Stimulated activated CD4-positive, alpha-beta T cell treated with anti-CD3 and anti-CD28 coated beads, Interleukin-4, amount 100 ng/mL, for 24 hours (primary cell): ENCODE measurements at regions not wholly inside any gene's neighbourhood (a gene's known extent, or its start where the extent isn't known, plus 50 kb on each side); places are given as distances from the start of the nearest gene placed in this dataset.

Experiments
- DNase-seq: peaks from one replicate; pipeline ENCODE4 v3.0.0-alpha.2; 2020

DNA sequence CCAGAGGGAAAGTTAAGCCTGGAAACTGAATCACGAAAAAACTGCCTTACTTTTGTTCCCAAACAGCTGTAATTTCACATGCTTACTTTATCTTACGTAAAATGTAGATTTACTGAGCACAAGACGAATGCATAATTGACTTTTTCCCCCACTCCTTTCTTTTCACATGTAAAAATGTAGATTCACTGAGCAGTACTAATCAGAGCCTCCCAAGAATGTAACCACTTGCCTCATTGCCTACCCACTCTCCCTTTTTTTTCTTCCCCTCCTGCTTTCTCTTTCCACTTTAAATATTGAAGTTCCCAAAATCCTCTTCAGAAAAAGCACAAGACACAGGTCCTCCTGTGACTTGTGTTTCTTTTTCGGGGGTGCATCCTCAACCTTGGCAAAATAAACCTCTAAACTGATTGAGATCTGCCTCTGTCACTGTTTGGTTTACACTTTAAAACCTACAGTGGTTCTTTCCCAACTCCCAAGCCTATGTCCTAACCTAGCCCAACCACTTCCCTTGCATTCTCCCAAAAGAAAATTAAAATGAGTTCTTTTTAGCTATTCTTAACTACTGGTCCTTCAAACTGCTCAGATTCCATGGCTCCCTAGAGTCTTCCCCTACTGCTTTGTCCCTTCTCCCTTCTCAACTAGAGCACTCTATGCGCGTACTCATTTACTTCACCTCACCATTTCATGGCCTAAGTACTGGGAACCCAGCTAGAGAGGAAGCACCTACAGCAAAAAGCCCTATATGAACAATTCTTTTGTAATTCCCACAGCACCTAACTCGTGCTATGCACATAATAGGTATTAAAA, 236.6 kb upstream of the MKLN1 start:
- DNase-seq, result no peak

DNA sequence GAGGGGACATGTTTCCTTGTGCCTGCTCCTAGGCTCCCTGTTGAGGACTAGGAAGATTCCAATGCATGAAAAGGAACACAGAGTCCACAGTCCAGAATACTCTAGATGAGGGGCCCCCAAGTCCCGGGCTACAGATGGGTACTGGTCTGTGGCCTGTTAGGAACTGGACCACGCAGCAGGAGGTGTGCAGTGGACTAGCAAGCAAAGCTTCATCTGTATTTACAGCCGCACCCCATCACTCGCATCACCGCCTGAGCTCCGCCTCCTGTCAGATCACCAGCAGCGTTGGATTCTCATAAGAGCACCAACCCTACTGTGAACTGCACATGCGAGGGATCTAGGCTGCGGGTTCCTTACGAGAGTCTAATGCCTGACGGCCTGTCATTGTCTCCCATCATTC, 233.0 kb upstream of the MKLN1 start:
- no peak for DNase-seq

DNA sequence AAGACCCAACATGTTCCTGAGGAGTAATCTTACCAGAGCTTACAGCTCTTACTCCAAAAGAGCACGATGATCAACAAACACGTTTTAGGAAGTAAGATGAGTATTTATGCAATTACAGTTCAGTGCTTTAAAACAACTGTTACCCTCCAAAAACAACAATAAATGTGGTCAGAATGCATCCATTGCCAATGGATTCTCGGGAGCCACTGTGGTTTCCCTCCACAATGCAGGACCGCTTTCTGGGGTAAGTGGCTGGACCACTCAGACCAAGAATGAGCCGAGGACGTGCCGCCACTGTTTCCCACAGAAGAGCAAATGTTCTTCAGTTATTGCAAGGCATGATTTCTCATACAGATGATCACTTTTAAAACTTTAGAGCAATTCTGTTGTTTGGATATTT, 232.3 kb upstream of the MKLN1 start:
- DNase-seq, result no peak

DNA sequence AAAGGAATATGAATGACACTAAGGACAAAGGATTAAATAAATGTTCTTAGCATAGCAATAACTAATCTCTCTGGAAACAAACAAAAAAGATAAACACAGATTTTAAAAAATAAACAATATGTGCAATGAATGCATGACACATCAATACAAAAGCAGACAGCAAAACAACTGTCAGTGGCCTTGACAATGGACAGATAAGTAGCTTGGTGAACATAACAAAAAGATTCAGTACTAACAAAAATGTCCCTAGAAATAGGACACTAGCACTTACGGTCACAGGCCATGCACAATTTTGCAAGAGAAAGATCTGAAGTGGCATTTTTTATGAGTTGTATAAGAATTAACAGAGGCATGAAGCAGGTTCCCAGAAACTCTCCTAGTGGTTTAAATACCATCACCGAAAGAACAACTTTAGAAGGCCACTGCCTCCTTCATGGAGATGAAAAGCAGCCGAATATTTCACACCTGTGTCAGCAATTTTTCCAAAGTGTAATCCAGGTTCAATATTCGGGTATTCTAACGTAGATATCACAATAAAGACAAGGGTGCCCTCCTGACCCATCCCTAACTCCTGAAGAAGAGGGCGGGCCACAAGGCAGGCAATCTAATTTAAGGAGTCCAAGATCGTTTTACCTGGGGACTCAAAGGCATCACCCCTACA, 231.3 kb upstream of the MKLN1 start:
- DNase-seq, result no peak

DNA sequence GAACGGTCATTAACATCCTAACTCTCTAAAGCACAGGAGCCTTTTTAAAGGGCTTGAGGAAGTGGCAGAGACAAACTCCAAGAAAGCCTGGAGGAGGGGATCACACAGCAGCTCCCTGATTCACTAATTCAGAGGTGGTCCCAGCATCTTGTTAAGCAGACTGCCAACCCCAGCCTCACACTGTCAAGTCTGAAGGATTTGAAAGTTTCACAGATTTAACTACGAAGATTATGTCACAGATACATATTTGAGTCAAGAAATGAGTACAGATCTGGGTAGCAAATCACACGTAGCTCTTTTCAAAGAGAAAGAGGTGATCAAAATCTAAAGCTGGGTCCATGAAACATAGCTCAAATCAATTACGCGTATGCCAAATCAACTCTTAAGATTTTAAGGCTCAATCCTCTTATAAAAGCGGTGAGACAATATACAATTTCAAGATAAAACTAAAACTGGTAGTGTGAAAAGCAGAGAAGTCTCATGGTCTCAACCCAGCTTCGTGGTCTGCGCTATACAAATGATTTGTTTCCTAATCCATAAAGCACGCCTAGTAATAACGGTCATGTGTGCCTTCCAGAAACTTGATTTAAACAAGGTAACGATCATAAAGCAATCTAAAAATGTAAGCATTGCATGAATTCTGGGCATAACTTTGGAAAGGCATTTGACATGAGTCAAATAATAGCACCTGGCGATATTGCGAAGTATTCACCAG, 229.9 kb upstream of the MKLN1 start:
- DNase-seq, result no peak

DNA sequence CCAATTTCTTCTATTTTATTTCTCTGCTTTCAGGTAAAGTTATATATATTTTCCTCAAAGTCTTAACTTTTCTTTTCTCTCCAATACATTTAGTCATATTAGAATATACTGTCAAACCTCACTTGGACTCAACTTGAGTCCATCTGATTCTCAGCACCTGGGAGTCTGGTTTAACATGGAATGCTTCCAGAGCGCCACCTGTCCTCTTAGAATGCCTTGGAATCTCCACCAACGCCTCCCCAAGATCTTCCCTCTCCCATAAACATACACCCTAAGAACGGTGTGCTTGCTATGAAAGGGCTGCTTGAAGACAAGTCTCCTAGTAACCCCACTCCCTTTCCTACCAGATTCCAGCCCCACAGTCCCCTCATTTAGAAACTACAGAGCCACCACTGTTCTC, 229.1 kb upstream of the MKLN1 start:
- no peak for DNase-seq

DNA sequence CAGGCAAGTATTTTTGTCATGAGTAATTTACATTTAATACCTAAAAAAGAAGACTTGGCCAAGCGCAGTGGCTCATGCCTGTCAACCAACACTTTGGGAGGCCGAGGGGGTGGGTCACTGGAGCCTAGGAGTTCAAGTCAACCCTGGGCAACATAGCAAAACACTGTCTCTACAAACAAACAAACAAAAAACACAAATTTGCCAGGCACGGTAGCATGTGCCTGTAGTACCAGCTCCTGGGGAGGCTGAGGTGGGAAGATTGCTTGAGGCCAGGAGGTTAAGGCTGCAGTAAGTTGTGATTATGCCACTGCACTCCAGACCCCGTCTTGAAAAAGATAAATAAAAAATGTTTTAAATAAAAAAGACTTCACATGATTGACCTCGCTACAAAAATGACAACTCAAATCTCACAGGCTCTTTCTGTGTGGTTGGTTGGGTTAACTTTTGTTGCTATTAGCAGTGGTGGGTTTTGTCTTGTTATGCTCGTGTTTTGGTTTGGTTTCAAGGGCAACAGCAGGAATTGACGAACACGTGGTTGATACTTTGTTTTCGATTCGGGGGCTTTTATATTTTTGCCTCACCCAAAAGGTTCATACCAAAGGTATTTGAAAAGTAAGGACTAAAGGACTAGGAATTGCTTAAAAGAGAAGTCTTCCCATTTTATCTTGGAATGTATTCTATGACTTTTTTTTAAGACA, 227.2 kb upstream of the MKLN1 start:
- DNase-seq, result no peak

DNA sequence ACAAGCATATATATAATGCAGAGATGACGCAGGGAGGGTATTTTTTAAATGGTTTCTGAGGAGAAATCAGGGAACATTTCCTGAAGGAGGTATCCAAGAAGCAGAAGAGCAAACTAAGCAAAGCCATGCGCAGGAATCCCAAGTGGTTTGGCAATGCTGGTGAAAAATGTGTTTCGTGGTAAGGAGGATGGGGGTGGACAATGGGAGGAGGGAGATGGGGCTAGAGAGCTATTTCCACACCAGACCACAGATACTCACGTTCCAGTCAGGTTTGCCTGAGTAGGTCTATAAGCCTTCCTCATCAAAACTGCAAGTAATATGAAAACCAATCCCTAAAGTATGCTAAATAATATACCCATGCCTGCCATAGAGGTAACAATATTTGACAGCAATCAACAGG, 223.7 kb upstream of the MKLN1 start:
- DNase-seq, result no peak

DNA sequence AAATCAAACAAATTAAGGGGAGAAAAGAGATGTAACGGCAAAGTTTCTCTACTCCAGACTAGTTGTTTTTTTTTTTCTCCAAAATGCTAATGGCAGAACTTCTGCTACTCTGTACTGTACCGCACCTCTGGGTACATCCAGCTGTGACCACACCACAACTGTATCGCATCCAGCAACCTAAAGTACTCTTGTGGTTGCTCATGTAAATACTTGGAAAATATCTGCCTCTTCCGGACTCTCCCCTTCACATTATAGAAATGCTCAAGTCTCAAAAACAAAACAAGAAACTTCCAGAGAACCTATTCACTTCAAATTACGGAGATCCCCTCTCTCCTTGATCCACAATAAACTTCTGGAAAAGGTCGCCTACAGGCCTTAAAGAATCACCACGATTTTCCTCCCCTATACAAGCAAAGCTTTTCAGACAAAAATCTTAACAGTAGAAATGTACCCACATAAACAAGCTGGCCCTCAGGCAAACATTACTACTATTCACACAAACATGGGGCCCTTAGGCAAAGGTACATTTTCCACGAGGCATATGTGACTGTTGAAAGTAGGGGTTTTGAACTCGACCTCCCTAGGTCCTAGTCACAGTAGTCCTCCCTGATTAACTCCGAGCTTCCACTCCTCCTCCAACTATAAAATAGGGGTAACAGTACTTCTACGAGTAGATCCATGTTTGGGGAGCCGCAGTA, 222.9 kb upstream of the MKLN1 start:
- DNase-seq, result no peak

DNA sequence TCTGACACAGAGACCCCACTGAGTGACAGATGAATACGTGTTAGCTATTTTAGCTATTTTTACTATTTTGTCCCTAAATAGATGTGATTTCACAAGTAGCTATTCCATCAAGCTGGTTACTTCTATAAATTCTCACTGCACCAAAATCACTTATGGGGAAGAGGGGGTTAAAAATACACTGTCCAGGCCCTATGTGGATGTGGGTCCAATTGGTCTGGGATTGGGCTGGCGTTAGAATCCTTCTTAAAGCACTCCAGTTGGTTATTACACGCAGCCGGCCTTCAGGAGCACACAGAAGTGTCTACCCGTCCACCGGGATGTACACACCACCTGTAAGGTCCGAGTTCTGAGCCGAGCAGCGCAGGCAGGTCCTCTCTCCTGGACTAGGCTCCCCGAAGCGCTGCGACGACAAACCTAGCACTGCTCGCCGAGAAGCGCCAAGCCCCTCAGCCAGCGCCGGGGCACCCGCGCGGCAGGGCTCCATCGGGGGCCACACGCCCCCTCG, 222.3 kb upstream of the MKLN1 start:
- no peak for DNase-seq

DNA sequence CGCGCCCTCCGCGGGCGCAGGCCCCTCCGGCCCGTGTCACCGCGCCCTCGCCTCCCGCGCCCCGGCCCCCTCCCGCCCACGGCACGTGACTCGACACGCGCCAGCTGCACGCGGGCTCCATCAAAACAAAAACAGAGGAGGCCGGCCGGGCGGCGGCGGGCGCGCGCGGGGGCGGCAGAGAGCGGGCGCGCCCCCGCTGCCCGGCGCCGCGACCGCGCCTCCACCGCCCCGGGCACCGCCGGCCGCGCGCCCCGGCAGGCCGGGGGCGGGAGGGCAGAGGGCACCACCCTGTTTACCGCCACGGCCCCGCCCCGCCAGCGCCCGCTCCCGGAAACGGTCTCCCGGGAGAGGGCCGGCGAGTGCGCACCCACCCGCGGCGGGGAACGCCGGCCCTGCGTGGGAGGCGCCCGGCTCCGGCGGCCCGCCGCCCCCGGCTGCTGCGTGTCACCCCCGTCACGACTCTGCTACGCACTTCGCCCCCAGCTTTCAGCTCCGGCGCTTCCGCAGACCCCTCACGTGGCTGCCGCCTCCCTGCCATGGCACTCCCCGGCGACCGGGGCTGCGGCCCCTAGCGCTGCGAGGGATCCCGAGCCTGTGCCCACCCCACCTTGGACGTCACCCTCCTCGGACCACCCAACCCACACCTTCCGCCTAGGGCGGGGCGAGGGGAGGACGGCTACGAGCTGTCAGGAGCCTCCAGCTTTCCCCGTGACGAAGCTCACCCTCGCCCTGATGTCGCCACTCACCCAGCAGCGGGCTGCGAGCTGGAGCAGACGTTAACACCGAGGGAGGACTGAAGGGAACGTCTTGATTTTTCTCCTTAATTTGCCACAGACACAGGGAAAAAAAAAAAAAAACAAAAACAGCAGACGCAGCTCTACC, 221.6 kb upstream of the MKLN1 start:
- DNase-seq, result peak; percentile 77

DNA sequence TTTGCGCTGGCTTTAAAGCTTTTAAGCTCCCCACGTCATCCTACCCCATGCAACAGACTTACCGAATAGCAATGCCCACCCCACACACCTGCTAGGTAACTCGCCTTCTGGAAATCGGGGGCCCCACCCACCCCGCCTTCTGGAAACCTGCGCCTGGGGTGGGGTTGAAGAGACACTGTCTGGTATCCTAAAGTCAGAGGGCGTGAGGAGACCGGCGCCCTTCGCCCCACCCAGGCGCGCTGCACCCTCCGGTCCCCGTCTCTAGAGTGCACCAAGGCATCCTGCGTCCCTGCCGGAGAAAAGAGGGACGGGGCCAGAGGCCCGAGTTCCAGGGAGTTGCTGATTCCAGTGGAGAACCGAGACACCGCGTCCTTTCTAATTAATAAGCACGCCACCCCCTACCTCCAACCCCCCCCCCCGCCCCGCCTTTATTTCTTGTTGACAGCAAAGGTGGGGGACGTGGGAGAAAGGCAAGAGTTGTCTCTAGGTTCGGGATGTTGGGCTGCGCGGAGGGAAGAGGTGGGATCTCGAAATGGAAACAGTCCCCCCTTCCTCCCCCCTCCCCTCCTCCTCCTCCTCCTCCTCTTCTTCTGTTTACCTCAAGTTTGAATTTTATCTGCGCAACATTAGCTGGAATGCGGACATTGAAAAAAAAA, 220.9 kb upstream of the MKLN1 start:
- DNase-seq, result peak; percentile 54

DNA sequence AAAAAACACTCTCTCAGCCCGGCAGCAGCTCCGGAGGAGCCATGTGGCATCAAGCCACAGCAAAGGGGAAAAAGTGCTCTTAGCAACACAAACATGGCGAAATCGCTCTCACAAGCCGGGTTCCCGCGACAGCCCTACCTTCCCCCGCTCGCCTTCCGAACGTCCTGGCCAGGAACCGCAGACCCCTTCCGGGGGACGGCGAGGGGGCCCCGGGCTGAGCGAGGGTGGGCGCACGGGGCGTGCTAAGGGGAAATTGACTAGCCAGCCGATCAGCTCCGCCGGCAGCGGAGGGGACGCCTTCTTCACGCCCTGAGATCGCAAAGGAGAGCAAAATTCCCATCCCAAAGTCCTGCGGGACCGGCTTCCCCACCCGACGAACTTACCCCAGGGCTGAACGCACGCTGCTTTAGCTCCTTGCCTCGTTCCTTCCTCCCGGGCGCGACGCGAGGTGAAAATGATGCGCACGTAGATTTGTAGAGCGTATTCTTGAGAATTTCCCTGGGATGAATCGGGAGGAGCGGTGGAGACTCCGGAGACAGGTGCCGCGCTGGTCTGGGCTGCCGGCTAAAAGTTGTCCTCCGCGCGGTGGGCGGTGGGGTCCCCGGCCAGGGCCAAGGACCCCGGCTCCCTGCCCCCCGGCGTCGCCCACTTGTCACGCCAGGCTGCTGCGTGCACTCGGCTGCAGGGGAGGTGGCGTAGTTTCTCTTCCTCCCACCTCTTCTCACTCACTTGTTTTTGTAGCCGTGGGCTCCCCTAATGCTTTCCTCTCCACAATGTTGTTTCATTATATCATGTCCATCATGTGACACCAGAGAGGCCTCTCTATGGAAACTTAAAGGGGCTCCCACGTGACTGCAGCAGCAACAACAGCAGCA, 220.1 kb upstream of the MKLN1 start:
- DNase-seq, result peak; percentile 80

DNA sequence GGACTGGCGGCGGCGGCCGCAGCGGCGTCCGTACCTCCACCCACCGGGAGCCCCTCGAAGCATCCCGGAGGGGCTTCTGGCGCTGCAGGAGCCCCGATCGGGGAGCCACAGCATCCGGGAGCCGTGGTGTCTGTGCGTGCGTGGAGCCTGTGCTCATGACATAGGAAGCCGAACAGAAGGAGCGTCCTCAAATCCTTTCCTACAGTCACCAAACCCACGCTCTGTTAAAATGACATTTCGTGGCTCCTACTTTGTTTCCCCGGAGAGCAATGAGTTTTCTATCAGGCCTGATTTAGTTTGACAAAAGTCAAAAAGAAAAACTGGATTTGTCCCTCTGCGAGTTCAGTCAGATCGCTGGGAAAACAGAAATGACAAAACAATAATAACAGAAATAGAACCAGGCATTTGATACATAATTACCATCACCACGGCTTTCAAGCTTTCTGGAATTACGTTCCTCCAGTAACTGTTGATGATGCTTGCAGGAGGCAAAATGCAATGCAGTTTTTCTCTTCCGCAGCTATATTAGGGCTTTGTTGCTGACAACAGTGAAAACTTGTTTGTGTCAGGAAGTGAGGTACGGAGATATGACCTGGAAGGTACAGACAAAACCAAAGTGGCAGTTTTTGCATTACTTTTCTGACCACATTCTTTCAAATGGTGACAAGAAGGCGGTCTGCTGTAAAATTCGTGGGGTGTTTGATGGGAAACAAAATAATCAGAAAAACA, 219.3 kb upstream of the MKLN1 start:
- peak; percentile 43 for DNase-seq

DNA sequence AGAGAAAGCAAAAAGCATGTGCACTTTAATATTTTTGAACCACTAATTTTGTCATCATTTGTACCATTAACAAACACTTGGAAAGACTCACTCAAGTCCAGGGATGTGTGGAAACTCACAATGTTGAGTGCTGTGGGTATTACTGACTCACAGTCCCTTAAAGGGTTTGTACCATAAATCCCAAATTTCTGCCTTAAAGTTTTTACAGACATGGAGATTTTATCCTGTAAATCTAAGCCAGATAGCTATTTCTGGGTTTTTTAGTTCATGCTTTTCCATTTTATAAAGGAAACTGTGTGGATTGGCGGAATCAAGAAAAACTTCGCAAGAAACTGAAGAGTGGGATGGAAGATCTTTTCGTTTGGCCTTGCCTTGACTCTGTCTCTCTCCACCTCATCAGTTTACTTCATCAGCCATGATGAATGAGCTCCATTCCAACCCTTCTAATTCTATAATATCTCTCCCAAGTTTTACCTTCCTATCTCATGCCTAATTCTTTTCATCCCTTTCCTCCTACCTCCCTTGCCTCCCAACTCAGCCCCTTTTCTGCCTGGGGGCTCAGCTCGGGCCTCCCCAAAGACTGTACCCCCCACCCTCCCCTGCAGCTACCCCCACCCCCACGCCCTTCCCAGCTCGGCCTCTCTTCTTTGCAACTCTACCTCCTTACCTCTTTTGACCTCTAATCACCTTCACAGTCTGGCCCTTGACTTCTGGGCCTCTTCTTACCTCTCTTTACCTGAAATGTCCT, 218.5 kb upstream of the MKLN1 start:
- no peak for DNase-seq

DNA sequence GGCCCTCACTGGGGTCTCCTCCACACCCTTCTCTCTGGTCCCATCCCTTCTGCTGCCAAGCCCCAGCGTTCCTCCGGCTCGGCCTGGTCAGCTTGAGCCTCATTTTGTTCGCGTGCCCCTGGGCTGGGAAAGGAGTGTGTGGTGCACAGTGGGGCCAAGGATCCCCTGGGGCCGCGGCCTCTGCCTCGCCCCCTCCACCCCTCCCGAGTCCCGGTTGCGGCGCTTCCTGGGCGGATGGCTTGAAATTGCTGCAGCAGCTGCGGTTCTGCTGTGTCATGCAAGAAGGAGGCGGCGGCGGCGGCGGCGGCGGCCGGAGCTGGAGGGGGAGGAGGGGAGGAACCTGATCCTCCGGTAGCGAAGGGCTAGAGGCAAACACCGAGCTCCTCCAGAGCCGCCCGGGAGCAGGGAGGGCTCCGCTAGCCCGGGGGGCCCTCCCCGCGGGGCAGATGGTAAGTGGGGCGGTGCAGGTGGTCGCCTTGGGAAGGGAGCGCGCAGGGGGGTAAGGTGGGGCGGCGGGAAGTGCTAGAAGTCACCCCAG, 217.8 kb upstream of the MKLN1 start:
- DNase-seq, result peak; percentile 77

DNA sequence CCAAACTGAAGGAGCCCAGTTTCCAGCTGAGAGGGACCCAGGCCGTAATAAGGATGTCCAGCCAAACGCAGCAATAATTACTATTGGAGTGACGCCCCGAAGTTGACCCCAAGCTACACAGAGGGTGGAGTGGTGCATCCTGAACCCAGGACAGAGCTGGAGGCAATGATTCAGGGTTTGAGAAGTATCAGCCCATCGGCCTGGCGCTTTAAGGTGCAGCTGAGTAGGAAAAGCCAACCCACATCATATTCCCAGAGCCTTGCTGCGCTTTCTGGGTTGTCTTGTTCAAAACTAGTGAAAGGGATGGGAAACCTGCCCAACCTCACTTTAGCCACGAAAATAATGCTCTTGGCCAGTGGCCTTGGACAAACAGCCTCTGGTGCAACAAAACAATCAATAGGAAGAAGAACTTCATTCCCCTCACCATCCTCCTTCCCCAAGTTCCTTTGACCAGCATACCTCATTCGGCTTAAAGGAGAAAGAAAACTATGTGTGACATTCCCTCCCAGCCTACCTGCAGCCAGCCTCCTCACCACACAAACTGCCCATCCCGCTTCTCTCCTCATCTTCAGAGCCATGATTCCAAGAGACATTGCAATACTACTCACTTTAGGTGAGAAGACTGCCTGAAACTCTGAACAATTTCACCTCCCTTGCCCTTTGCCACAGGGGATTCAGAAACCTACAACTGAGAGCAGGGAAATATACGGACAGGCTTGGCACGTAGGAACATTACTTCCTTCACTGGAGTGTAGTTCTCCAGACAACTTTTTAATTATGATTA, 217.2 kb upstream of the MKLN1 start:
- DNase-seq, result no peak
